DND-41 (cell line): ENCODE measurements at regions not wholly inside any gene's neighbourhood (a gene's known extent, or its start where the extent isn't known, plus 50 kb on each side); places are given as distances from the start of the nearest gene placed in this dataset.

Experiments used
- EZH2 ChIP-seq: IDR thresholded peaks from 3 replicates; pipeline ENCODE4 v1.6.1; 2012; ENCODE audit warnings: borderline replicate concordance, low read depth, mild to moderate bottlenecking, moderate library complexity, low read length, inconsistent platforms; ENCODE audit not compliant: severe bottlenecking
- TF ChIP-seq, protein P1 (sequence below): IDR thresholded peaks from 2 replicates; pipeline ENCODE4 v1.5.1; 2012; ENCODE audit warnings: borderline replicate concordance, low read length, moderate library complexity, mild to moderate bottlenecking; ENCODE audit not compliant: poor library complexity, severe bottlenecking; ENCODE audit errors: extremely low read depth

DNA sequence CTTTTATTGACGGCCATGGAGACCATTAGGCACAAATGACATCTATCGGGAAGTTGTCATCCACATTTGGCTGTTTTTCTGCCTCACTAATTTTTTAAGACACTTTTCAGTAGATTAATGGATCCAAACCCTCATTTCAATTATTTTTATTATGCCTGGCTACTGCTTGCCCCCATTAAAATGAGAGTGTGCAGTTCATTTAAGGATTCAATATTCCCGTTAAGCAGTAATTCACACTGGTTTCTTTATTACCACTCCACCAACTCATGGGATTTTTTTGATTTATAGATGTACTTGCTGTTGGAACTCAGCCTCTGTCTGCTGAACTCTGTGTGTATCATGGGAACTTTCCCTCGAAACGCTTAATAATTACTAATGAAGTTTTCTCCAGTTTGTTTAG lies 291.8 kb upstream of the PRKX start:
- no peak for TF ChIP-seq EZH2
- TF ChIP-seq, protein P1, sequence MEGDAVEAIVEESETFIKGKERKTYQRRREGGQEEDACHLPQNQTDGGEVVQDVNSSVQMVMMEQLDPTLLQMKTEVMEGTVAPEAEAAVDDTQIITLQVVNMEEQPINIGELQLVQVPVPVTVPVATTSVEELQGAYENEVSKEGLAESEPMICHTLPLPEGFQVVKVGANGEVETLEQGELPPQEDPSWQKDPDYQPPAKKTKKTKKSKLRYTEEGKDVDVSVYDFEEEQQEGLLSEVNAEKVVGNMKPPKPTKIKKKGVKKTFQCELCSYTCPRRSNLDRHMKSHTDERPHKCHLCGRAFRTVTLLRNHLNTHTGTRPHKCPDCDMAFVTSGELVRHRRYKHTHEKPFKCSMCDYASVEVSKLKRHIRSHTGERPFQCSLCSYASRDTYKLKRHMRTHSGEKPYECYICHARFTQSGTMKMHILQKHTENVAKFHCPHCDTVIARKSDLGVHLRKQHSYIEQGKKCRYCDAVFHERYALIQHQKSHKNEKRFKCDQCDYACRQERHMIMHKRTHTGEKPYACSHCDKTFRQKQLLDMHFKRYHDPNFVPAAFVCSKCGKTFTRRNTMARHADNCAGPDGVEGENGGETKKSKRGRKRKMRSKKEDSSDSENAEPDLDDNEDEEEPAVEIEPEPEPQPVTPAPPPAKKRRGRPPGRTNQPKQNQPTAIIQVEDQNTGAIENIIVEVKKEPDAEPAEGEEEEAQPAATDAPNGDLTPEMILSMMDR, result no peak
